Right lobe of liver (tissue), 6 donors: ENCODE measurements at regions not wholly inside any gene's neighbourhood (a gene's known extent, or its start where the extent isn't known, plus 50 kb on each side); places are given as distances from the start of the nearest gene placed in this dataset.

Experiments
- ATAC-seq, 4 donors: fragments of 200-7000 bp; cut with Tn5 transposase; one replicate each; pipeline ENCODE4 v1.9.1; 2020; ENCODE audit warnings: mild to moderate bottlenecking in 4 of 4, moderate library complexity in 4 of 4
- DNase-seq, 3 donors: peaks; one replicate each; pipeline ENCODE4 v3.0.0-alpha.2; 2020
- H3K27ac ChIP-seq, 3 donors: fragments of 200-600 bp; one replicate each; pipeline ENCODE4 v1.8.0; 2022
- H3K27me3 ChIP-seq, 2 donors: fragments of 200-600 bp; one replicate each; pipeline ENCODE4 v1.8.0; 2022
- H3K36me3 ChIP-seq, 4 donors: fragments of 200-600 bp; sonication (generic) in 1 of 4; one replicate each; pipeline versions ENCODE4 v1.5.1 to v1.8.0; 2017 to 2022; ENCODE audit warnings: control low read depth in 1 of 4
- H3K4me1 ChIP-seq, 4 donors: fragments of 200-600 bp; sonication (generic) in 1 of 4; one replicate each; pipeline versions ENCODE4 v1.5.1 to v1.8.0; 2017 to 2022; ENCODE audit warnings: control low read depth in 1 of 4
- H3K4me3 ChIP-seq, 3 donors: fragments of 200-600 bp; one replicate each; pipeline ENCODE4 v1.8.0; 2022
- H3K9me3 ChIP-seq, 4 donors: fragments of 200-600 bp; sonication (generic) in 1 of 4; one replicate each; pipeline versions ENCODE4 v1.5.1 to v1.8.0; 2017 to 2022; ENCODE audit warnings: control low read depth in 1 of 4
- POLR2A ChIP-seq: fragments of 450-650 bp; IDR thresholded peaks from one replicate; pipeline ENCODE4 v1.6.1; 2017; ENCODE audit warnings: antibody characterized with exemption, mild to moderate bottlenecking
- WGBS: methylation state at CpG from one replicate; pipeline ENCODE4 v1.1.6; 2018; ENCODE audit warnings: low coverage, low lambda C conversion rate; ENCODE audit not compliant: insufficient coverage; ENCODE audit errors: missing lambda C conversion rate; 5-methylcytosine and 5-hydroxymethylcytosine counted together
- intact Hi-C, 2 donors: fragments of 100-400 bp; cut with DNase I; formaldehyde crosslinking; loops; one replicate each; pipeline versions ENCODE4 v1.11.2 to v1.14.1; 2022
- TF ChIP-seq, protein P1 (sequence below), 4 donors: fragments of 200-600 bp in 3 of 4; fragments of 450-650 bp in 1 of 4; IDR thresholded peaks; one replicate each; pipeline versions ENCODE4 v1.5.1 to v1.8.0; 2016 to 2022; ENCODE audit warnings: antibody characterized with exemption in 4 of 4, mild to moderate bottlenecking in 2 of 4
- donor health status: DM: no; HTN: yes; CAD: no.
- donor health status: DM: no; HTN: no; CAD: no.
- donor health status: DM: no; HTN: no; CAD: no.
- donor health status: DM: no; HTN: yes; CAD: no.
- donor health status: DM: no; HTN: yes; CAD: no.

DNA sequence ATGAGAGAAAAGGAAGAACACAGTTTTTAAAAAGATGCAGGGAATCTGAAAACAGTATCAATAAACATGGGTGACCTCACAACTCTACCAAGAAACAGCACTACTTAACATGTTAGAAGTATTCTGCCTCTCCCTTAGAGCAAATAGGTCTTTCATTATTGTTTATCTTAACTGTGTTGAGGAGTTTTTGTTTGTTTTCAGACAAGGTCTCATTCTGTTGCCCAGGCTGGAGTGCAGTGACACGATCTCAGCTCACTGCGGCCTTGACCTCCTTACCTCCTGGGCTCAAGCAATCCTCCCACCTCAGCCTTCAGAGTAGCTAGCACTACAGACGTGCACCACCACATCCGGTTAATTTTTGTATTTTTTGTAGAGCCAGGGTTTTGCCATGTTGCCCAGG is 165.3 kb upstream of the PRDX4 start:
- TF ChIP-seq, protein P1, sequence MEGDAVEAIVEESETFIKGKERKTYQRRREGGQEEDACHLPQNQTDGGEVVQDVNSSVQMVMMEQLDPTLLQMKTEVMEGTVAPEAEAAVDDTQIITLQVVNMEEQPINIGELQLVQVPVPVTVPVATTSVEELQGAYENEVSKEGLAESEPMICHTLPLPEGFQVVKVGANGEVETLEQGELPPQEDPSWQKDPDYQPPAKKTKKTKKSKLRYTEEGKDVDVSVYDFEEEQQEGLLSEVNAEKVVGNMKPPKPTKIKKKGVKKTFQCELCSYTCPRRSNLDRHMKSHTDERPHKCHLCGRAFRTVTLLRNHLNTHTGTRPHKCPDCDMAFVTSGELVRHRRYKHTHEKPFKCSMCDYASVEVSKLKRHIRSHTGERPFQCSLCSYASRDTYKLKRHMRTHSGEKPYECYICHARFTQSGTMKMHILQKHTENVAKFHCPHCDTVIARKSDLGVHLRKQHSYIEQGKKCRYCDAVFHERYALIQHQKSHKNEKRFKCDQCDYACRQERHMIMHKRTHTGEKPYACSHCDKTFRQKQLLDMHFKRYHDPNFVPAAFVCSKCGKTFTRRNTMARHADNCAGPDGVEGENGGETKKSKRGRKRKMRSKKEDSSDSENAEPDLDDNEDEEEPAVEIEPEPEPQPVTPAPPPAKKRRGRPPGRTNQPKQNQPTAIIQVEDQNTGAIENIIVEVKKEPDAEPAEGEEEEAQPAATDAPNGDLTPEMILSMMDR (IDR thresholded peaks at IDR 0.05), result no peak
- TF ChIP-seq POLR2A, result no peak
- WGBS, result 45% methylated on average over 2 of the region's 4 CpGs
- DNase-seq, result no peak

GRCh38 chrX:23503835-23504539 is 163.3 kb upstream of the PRDX4 start:
- ATAC-seq (peak; percentile 65 to 98 (median 91)), DNase-seq (peak; percentile 44 to 80 (median 64))
- TF ChIP-seq, protein P1 (IDR thresholded peaks at IDR 0.05), result no peak
- no peak for TF ChIP-seq POLR2A
- Histone ChIP-seq H3K4me3 (no peak overlapping the region), H3K27me3 (no peaks in the 10 kb centered on the region), H3K4me1 (no peaks in the 10 kb centered on the region), H3K36me3 (no peaks in the 10 kb centered on the region), H3K9me3 (no peaks in the 10 kb centered on the region), H3K27ac (peak overlapping the region in 1 of 3 donors; percentile 8)
- WGBS, result 30% methylated on average over 7 of the region's 8 CpGs
- intact Hi-C loops, result no loop called here

More for the DNA sequence above, 165.3 kb upstream of the PRDX4 start:
- H3K36me3 ChIP-seq, result no peaks in the 10 kb centered on the region
- no peak for ATAC-seq
- no peak overlapping the region for H3K27ac ChIP-seq
- no peaks in the 10 kb centered on the region for H3K4me1 ChIP-seq
- no peaks in the 10 kb centered on the region for H3K9me3 ChIP-seq
- H3K4me3 ChIP-seq, result no peak overlapping the region
- intact Hi-C loops, result no loop called here
- H3K27me3 ChIP-seq, result no peaks in the 10 kb centered on the region

GRCh38 chrX:23504540-23504884 is 162.8 kb upstream of the PRDX4 start:
- no peak for ATAC-seq
- H3K27ac ChIP-seq, result peak overlapping the region in 1 of 3 donors; percentile 8
- intact Hi-C loops, result no loop called here

DNA sequence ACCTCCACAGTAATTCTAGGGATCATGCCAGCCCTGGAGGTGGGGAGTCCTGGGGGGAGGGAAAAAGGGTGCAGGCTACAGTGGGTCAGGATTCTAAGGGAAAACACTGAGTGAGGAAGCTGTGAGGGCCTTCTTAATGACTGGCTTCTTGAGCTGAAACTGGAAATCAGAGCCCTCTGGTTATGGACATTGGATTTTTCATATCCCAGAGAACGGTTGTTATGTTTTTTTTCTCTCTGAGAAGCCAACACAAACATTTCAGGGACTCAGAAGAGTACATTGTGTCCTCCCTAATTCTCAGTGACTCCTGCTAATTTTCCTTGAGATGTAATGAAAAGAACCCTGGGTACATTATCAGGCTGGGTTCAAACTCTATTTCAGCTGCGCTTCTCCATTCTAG is 162.4 kb upstream of the PRDX4 start:
- TF ChIP-seq POLR2A, result no peak
- TF ChIP-seq, protein P1 (IDR thresholded peaks at IDR 0.05), result no peak
- ATAC-seq, result no peak
- DNase-seq, result no peak
- peak overlapping the region in 1 of 3 donors; percentile 8 for H3K27ac ChIP-seq
- H3K4me1 ChIP-seq, result no peaks in the 10 kb centered on the region
- no peaks in the 10 kb centered on the region for H3K27me3 ChIP-seq
- no peaks in the 10 kb centered on the region for H3K9me3 ChIP-seq
- WGBS, result 54% methylated on average over 2 of the region's 2 CpGs
- intact Hi-C loops, result no loop called here
- no peaks in the 10 kb centered on the region for H3K36me3 ChIP-seq
- H3K4me3 ChIP-seq, result no peak overlapping the region

More at GRCh38 chrX:23504540-23504884, 162.8 kb upstream of the PRDX4 start:
- no peaks in the 10 kb centered on the region for H3K27me3 ChIP-seq
- H3K36me3 ChIP-seq, result no peaks in the 10 kb centered on the region
- no peak for TF ChIP-seq POLR2A
- TF ChIP-seq, protein P1 (IDR thresholded peaks at IDR 0.05), result no peak
- no peaks in the 10 kb centered on the region for H3K9me3 ChIP-seq
- H3K4me1 ChIP-seq, result no peaks in the 10 kb centered on the region
- no peak for DNase-seq
- H3K4me3 ChIP-seq, result no peak overlapping the region
- 62% methylated on average over 5 of the region's 6 CpGs for WGBS
